GM23338 (cell line): ENCODE measurements at regions not wholly inside any gene's neighbourhood (a gene's known extent, or its start where the extent isn't known, plus 50 kb on each side); places are given as distances from the start of the nearest gene placed in this dataset.

Experiments used
- ATAC-seq: fragments of 200-7000 bp; cut with Tn5 transposase; 3 replicates; pipeline ENCODE4 v1.9.1; 2020
- DNase-seq: peaks from one replicate; pipeline ENCODE4 v3.0.0-alpha.2; 2015; ENCODE audit warnings: low spot score
- H2AFZ ChIP-seq: fragments of 200-600 bp; sonication (generic); 2 replicates; pipeline ENCODE4 v1.8.0; 2016; ENCODE audit warnings: antibody characterized with exemption, mild to moderate bottlenecking, moderate library complexity
- H3F3A ChIP-seq: fragments of 200-600 bp; sonication (generic); replicated peaks from 2 replicates; pipeline ENCODE4 v1.8.0; 2017; ENCODE audit warnings: antibody characterized with exemption, mixed run types, low read depth
- H3K27ac ChIP-seq: fragments of 200-600 bp; sonication (generic); 2 replicates; pipeline ENCODE4 v1.6.1; 2016; ENCODE audit warnings: low read depth
- H3K27me3 ChIP-seq: fragments of 200-600 bp; sonication (generic); 2 replicates; pipeline ENCODE4 v1.8.0; 2016; ENCODE audit warnings: mild to moderate bottlenecking, mixed run types, moderate library complexity; ENCODE audit not compliant: insufficient read depth
- H3K36me3 ChIP-seq: fragments of 200-600 bp; sonication (generic); 2 replicates; pipeline ENCODE4 v1.8.0; 2016; ENCODE audit warnings: mild to moderate bottlenecking; ENCODE audit not compliant: insufficient read depth
- H3K4me1 ChIP-seq: fragments of 200-600 bp; sonication (generic); 2 replicates; pipeline ENCODE4 v1.8.0; 2016; ENCODE audit warnings: mild to moderate bottlenecking, moderate library complexity; ENCODE audit not compliant: insufficient read depth
- H3K4me2 ChIP-seq: fragments of 200-600 bp; sonication (generic); 2 replicates; pipeline ENCODE4 v1.7.1; 2017; ENCODE audit warnings: mixed run types
- H3K4me3 ChIP-seq: fragments of 200-600 bp; sonication (generic); 2 replicates; pipeline ENCODE4 v1.6.1; 2016; ENCODE audit warnings: mixed run types
- H3K79me2 ChIP-seq: fragments of 200-600 bp; sonication (generic); replicated peaks from 2 replicates; pipeline ENCODE4 v1.8.0; 2017; ENCODE audit warnings: mild to moderate bottlenecking; ENCODE audit not compliant: insufficient read depth
- H3K9me2 ChIP-seq: fragments of 200-600 bp; sonication (generic); 2 replicates; pipeline ENCODE4 v1.8.0; 2017; ENCODE audit not compliant: insufficient read depth
- H4K20me1 ChIP-seq: fragments of 200-600 bp; sonication (generic); replicated peaks from 2 replicates; pipeline ENCODE4 v1.8.0; 2017; ENCODE audit warnings: mild to moderate bottlenecking; ENCODE audit not compliant: insufficient read depth
- H3K27ac Mint-ChIP-seq: 2 replicates; pipeline ENCODE4 v1.8.0; 2020; ENCODE audit warnings: inconsistent platforms, mild to moderate bottlenecking, moderate library complexity, mixed read lengths
- H3K27me3 Mint-ChIP-seq: 3 replicates; pipeline ENCODE4 v1.8.0; 2022; ENCODE audit warnings: low read depth, mild to moderate bottlenecking, moderate library complexity, mixed read lengths, inconsistent platforms; ENCODE audit not compliant: insufficient read depth, poor library complexity
- H3K36me3 Mint-ChIP-seq: 3 replicates; pipeline ENCODE4 v1.8.0; 2021; ENCODE audit warnings: low read depth, mild to moderate bottlenecking, inconsistent platforms, moderate library complexity, mixed read lengths
- H3K4me1 Mint-ChIP-seq: 3 replicates; pipeline ENCODE4 v1.8.0; 2020; ENCODE audit warnings: mild to moderate bottlenecking, inconsistent platforms, mixed read lengths
- H3K4me3 Mint-ChIP-seq: 3 replicates; pipeline ENCODE4 v1.8.0; 2021; ENCODE audit warnings: moderate library complexity, mild to moderate bottlenecking, inconsistent platforms, mixed read lengths
- H3K9me3 Mint-ChIP-seq: 3 replicates; pipeline ENCODE4 v1.8.0; 2020; ENCODE audit warnings: moderate library complexity, mild to moderate bottlenecking, inconsistent platforms, mixed read lengths
- CREB1 ChIP-seq: fragments of 250-450 bp; sonication (Bioruptor Pico); IDR thresholded peaks from 2 replicates; pipeline ENCODE4 v1.5.0; 2020; ENCODE audit warnings: low read depth, mild to moderate bottlenecking, moderate library complexity
- EZH2 ChIP-seq: fragments of 200-600 bp; sonication (generic); IDR thresholded peaks from one replicate; pipeline ENCODE4 v1.8.0; 2017; ENCODE audit warnings: antibody characterized with exemption, mild to moderate bottlenecking, low read depth; ENCODE audit not compliant: unreplicated experiment
- EZH2phosphoT487 ChIP-seq: fragments of 200-600 bp; sonication (generic); IDR thresholded peaks from one replicate; pipeline ENCODE4 v1.8.1; 2018; ENCODE audit warnings: antibody characterized with exemption; ENCODE audit not compliant: unreplicated experiment
- JUNB ChIP-seq: IDR thresholded peaks from one replicate; pipeline ENCODE4 v1.6.1; 2016; ENCODE audit warnings: antibody characterized with exemption; ENCODE audit not compliant: unreplicated experiment
- NANOG ChIP-seq: IDR thresholded peaks from 2 replicates; pipeline ENCODE4 v1.6.1; 2016; ENCODE audit warnings: antibody characterized with exemption, borderline replicate concordance
- POLR2AphosphoS5 ChIP-seq: IDR thresholded peaks from 2 replicates; pipeline ENCODE4 v1.6.1; 2016; ENCODE audit warnings: antibody characterized with exemption, low read depth
- STAT1 ChIP-seq: IDR thresholded peaks from one replicate; pipeline ENCODE4 v1.6.1; 2016; ENCODE audit warnings: antibody characterized with exemption; ENCODE audit not compliant: unreplicated experiment
- ZNF114 ChIP-seq: fragments of 250-450 bp; sonication (Bioruptor Pico); IDR thresholded peaks from 2 replicates; pipeline ENCODE4 v1.5.0; 2020; ENCODE audit warnings: mild to moderate bottlenecking, moderate library complexity
- ZNF331 ChIP-seq: fragments of 250-450 bp; sonication (Bioruptor Pico); IDR thresholded peaks from 2 replicates; pipeline ENCODE4 v1.5.0; 2020; ENCODE audit warnings: low read depth, mild to moderate bottlenecking, moderate library complexity
- TF ChIP-seq, protein P1 (sequence below), 2 experiments: fragments of 200-600 bp in 1 of 2; sonication (generic) in 1 of 2; conservative IDR thresholded peaks; 2 replicates each; pipeline versions ENCODE4 v1.5.1 to v1.6.1; 2016 to 2017; ENCODE audit warnings: antibody characterized with exemption in 2 of 2, low read depth in 2 of 2, mild to moderate bottlenecking in 2 of 2, moderate library complexity in 1 of 2
- TF ChIP-seq, protein P2 (sequence below): IDR thresholded peaks from one replicate; pipeline ENCODE4 v1.6.1; 2018; ENCODE audit warnings: antibody characterized with exemption; ENCODE audit not compliant: unreplicated experiment
- TF ChIP-seq, protein P3 (sequence below): IDR thresholded peaks from 2 replicates; pipeline ENCODE4 v1.6.1; 2016; ENCODE audit warnings: antibody characterized with exemption
- TF ChIP-seq, protein P4 (sequence below): fragments of 250-450 bp; sonication (Bioruptor Pico); IDR thresholded peaks from 2 replicates; pipeline ENCODE4 v1.5.0; 2020; ENCODE audit warnings: mild to moderate bottlenecking, moderate library complexity

DNA sequence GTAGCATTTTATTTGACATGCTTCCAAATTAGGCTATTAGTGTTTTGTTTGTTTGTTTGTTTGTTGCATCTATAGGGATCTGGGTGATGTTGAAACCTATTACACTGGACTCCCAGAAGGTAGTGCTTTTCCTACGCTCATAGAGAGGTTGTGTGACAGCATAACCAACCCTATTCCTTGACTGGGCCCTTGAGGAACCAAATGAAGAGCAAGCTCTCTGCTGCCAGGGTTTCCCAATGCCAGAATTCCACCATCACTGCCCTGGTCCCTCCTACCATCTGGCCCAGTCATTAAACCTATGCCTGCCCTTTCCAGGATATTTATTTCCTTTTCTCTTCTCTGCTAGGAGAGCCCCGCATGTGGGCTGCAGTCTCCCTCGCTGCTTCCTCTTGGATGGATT is 210.6 kb downstream of the IRS2 start:
- H3K9me2 ChIP-seq: no peaks in the 10 kb centered on the region
- ATAC-seq (no peak), DNase-seq (no peak)
- Mint-ChIP-seq H3K4me3 (no peak overlapping the region), H3K36me3 (no peaks in the 10 kb centered on the region), H3K27me3 (peaks cover 6% of the 10 kb centered on the region), H3K27ac (no peak overlapping the region), H3K9me3 (no peaks in the 10 kb centered on the region), H3K4me1 (peaks cover 5% of the 10 kb centered on the region; the same call in 1 of the 3 replicates)
- H3K4me1 ChIP-seq: no peaks in the 10 kb centered on the region
- H3K4me2 ChIP-seq: no peak overlapping the region
- no peak overlapping the region for H3K4me3 ChIP-seq
- no peak overlapping the region for H3K27ac ChIP-seq
- H2AFZ ChIP-seq: no peak overlapping the region
- H3K27me3 ChIP-seq: no peaks in the 10 kb centered on the region
- no peaks in the 10 kb centered on the region for H3K36me3 ChIP-seq
- H4K20me1 ChIP-seq: no peaks in the 10 kb centered on the region
- no peak for TF ChIP-seq EZH2
- TF ChIP-seq, protein P1, sequence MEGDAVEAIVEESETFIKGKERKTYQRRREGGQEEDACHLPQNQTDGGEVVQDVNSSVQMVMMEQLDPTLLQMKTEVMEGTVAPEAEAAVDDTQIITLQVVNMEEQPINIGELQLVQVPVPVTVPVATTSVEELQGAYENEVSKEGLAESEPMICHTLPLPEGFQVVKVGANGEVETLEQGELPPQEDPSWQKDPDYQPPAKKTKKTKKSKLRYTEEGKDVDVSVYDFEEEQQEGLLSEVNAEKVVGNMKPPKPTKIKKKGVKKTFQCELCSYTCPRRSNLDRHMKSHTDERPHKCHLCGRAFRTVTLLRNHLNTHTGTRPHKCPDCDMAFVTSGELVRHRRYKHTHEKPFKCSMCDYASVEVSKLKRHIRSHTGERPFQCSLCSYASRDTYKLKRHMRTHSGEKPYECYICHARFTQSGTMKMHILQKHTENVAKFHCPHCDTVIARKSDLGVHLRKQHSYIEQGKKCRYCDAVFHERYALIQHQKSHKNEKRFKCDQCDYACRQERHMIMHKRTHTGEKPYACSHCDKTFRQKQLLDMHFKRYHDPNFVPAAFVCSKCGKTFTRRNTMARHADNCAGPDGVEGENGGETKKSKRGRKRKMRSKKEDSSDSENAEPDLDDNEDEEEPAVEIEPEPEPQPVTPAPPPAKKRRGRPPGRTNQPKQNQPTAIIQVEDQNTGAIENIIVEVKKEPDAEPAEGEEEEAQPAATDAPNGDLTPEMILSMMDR (conservative IDR thresholded peaks at IDR 0.05; ENCODE audit: low read depth in 2 of 2): no peak
- TF ChIP-seq POLR2AphosphoS5: no peak
- no peak for TF ChIP-seq NANOG
- TF ChIP-seq, protein P2, sequence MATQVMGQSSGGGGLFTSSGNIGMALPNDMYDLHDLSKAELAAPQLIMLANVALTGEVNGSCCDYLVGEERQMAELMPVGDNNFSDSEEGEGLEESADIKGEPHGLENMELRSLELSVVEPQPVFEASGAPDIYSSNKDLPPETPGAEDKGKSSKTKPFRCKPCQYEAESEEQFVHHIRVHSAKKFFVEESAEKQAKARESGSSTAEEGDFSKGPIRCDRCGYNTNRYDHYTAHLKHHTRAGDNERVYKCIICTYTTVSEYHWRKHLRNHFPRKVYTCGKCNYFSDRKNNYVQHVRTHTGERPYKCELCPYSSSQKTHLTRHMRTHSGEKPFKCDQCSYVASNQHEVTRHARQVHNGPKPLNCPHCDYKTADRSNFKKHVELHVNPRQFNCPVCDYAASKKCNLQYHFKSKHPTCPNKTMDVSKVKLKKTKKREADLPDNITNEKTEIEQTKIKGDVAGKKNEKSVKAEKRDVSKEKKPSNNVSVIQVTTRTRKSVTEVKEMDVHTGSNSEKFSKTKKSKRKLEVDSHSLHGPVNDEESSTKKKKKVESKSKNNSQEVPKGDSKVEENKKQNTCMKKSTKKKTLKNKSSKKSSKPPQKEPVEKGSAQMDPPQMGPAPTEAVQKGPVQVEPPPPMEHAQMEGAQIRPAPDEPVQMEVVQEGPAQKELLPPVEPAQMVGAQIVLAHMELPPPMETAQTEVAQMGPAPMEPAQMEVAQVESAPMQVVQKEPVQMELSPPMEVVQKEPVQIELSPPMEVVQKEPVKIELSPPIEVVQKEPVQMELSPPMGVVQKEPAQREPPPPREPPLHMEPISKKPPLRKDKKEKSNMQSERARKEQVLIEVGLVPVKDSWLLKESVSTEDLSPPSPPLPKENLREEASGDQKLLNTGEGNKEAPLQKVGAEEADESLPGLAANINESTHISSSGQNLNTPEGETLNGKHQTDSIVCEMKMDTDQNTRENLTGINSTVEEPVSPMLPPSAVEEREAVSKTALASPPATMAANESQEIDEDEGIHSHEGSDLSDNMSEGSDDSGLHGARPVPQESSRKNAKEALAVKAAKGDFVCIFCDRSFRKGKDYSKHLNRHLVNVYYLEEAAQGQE: no peak
- TF ChIP-seq, protein P3, sequence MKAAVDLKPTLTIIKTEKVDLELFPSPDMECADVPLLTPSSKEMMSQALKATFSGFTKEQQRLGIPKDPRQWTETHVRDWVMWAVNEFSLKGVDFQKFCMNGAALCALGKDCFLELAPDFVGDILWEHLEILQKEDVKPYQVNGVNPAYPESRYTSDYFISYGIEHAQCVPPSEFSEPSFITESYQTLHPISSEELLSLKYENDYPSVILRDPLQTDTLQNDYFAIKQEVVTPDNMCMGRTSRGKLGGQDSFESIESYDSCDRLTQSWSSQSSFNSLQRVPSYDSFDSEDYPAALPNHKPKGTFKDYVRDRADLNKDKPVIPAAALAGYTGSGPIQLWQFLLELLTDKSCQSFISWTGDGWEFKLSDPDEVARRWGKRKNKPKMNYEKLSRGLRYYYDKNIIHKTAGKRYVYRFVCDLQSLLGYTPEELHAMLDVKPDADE: no peak
- no peak for TF ChIP-seq JUNB
- TF ChIP-seq ZNF114 (CRISPR knock-in tag): no peak
- no peak for TF ChIP-seq CREB1 (CRISPR knock-in tag)
- TF ChIP-seq, protein P4, sequence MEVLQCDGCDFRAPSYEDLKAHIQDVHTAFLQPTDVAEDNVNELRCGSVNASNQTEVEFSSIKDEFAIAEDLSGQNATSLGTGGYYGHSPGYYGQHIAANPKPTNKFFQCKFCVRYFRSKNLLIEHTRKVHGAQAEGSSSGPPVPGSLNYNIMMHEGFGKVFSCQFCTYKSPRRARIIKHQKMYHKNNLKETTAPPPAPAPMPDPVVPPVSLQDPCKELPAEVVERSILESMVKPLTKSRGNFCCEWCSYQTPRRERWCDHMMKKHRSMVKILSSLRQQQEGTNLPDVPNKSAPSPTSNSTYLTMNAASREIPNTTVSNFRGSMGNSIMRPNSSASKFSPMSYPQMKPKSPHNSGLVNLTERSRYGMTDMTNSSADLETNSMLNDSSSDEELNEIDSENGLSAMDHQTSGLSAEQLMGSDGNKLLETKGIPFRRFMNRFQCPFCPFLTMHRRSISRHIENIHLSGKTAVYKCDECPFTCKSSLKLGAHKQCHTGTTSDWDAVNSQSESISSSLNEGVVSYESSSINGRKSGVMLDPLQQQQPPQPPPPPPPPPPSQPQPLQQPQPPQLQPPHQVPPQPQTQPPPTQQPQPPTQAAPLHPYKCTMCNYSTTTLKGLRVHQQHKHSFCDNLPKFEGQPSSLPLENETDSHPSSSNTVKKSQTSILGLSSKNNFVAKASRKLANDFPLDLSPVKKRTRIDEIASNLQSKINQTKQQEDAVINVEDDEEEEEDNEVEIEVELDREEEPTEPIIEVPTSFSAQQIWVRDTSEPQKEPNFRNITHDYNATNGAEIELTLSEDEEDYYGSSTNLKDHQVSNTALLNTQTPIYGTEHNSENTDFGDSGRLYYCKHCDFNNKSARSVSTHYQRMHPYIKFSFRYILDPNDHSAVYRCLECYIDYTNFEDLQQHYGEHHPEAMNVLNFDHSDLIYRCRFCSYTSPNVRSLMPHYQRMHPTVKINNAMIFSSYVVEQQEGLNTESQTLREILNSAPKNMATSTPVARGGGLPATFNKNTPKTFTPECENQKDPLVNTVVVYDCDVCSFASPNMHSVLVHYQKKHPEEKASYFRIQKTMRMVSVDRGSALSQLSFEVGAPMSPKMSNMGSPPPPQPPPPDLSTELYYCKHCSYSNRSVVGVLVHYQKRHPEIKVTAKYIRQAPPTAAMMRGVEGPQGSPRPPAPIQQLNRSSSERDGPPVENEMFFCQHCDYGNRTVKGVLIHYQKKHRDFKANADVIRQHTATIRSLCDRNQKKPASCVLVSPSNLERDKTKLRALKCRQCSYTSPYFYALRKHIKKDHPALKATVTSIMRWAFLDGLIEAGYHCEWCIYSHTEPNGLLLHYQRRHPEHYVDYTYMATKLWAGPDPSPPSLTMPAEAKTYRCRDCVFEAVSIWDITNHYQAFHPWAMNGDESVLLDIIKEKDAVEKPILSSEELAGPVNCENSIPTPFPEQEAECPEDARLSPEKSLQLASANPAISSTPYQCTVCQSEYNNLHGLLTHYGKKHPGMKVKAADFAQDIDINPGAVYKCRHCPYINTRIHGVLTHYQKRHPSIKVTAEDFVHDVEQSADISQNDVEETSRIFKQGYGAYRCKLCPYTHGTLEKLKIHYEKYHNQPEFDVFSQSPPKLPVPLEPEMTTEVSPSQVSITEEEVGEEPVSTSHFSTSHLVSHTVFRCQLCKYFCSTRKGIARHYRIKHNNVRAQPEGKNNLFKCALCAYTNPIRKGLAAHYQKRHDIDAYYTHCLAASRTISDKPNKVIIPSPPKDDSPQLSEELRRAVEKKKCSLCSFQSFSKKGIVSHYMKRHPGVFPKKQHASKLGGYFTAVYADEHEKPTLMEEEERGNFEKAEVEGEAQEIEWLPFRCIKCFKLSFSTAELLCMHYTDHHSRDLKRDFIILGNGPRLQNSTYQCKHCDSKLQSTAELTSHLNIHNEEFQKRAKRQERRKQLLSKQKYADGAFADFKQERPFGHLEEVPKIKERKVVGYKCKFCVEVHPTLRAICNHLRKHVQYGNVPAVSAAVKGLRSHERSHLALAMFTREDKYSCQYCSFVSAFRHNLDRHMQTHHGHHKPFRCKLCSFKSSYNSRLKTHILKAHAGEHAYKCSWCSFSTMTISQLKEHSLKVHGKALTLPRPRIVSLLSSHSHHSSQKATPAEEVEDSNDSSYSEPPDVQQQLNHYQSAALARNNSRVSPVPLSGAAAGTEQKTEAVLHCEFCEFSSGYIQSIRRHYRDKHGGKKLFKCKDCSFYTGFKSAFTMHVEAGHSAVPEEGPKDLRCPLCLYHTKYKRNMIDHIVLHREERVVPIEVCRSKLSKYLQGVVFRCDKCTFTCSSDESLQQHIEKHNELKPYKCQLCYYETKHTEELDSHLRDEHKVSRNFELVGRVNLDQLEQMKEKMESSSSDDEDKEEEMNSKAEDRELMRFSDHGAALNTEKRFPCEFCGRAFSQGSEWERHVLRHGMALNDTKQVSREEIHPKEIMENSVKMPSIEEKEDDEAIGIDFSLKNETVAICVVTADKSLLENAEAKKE (CRISPR knock-in tag): no peak
- no peak for TF ChIP-seq ZNF331 (CRISPR knock-in tag)
- TF ChIP-seq STAT1: no peak
- no peak for TF ChIP-seq EZH2phosphoT487
- H3K79me2 ChIP-seq: no peaks in the 10 kb centered on the region
- H3F3A ChIP-seq: no peaks in the 10 kb centered on the region
